GM19372 (cell line): ENCODE measurements at regions not wholly inside any gene's neighbourhood (a gene's known extent, or its start where the extent isn't known, plus 50 kb on each side); places are given as distances from the start of the nearest gene placed in this dataset.

Experiments used
- ATAC-seq: cut with Tn5 transposase; IDR thresholded peaks from one replicate; pipeline ENCODE4 v1.9.1; 2021; ENCODE audit warnings: mild to moderate bottlenecking, low read depth, moderate library complexity; ENCODE audit not compliant: unreplicated experiment

- no peak for ATAC-seq
Observed at GRCh38 chr15:97875513-97876280, 84.8 kb upstream of the ARRDC4 start.

- no peak for ATAC-seq
Observed at GRCh38 chr15:97876281-97876675, 84.2 kb upstream of the ARRDC4 start.

GRCh38 chr15:97881346-97881965 is 79.0 kb upstream of the ARRDC4 start:
- ATAC-seq, result no peak

GRCh38 chr15:97884513-97885131 is 75.9 kb upstream of the ARRDC4 start:
- no peak for ATAC-seq

GRCh38 chr15:97890307-97890706 is 70.2 kb upstream of the ARRDC4 start:
- ATAC-seq, result no peak

GRCh38 chr15:97892167-97892938 is 68.2 kb upstream of the ARRDC4 start:
- no peak for ATAC-seq

GRCh38 chr15:97893967-97894366 is 66.5 kb upstream of the ARRDC4 start:
- ATAC-seq, result no peak

GRCh38 chr15:97899981-97900380 is 60.5 kb upstream of the ARRDC4 start:
- no peak for ATAC-seq

GRCh38 chr15:97902140-97902780 is 58.2 kb upstream of the ARRDC4 start:
- no peak for ATAC-seq

- ATAC-seq, result no peak
Observed at GRCh38 chr15:97903560-97903959, 56.9 kb upstream of the ARRDC4 start.

GRCh38 chr15:97903971-97904572 is 56.4 kb upstream of the ARRDC4 start:
- no peak for ATAC-seq

GRCh38 chr15:97909291-97909891 is 51.1 kb upstream of the ARRDC4 start:
- ATAC-seq, result peak; percentile 89
